Head of caudate nucleus (tissue), 42 donors: ENCODE measurements at regions not wholly inside any gene's neighbourhood (a gene's known extent, or its start where the extent isn't known, plus 50 kb on each side); places are given as distances from the start of the nearest gene placed in this dataset.
"Not testable (repeated sequence)": the region's sequence is repeated elsewhere in the genome, so short reads cannot be mapped to it uniquely, and the experiment has no call there.

Source experiments
- DNase-seq, 42 donors: peaks; one replicate each; pipeline versions ENCODE4 v3.0.0 to v3.0.0-alpha.2; 2020 to 2021; ENCODE audit warnings: mixed read lengths in 7 of 42
- intact Hi-C: fragments of 100-400 bp; cut with DNase I; formaldehyde crosslinking; loops from one replicate; pipeline ENCODE4 v1.15.0; 2022

DNA sequence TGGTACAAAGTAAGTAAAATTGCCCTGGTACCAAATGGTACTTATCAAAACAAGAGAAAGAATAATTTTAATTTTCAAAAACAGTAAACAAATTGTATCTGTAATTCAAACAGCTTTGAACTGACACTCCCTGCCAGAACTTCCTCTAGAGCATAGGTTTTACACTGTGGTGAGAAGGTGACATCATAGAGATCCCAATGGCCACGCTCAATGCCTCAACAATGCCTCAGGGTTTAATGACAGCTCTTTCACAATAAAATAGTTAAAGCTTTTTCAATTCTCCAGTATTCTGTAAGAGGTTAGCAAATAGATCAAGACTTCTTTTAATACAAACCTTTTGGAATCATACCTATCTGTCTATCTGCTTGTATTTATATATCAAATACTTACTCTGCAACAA lies 437.1 kb downstream of the PRR16 start:
- intact Hi-C loops = no loop called here
- no peak for DNase-seq

DNA sequence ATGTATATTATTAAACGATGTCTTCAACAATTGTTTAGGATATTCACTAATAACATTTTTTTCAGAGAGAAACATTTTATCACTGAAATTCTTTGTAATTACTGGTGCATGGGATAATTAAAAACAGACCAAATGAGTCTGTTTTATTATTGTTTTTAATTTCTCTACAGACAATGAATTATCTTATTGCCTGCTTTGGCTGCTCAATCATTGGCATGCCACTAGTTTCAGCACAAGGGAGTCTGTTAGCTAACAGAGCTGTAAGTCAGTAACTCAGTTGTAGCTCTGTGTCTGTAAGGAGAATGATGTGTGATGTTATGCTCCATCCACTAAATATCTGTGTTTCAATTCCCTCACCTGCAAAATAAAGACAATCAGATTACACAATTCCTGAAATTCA lies 443.9 kb downstream of the PRR16 start:
- DNase-seq = no peak
- intact Hi-C loops = no loop called here

DNA sequence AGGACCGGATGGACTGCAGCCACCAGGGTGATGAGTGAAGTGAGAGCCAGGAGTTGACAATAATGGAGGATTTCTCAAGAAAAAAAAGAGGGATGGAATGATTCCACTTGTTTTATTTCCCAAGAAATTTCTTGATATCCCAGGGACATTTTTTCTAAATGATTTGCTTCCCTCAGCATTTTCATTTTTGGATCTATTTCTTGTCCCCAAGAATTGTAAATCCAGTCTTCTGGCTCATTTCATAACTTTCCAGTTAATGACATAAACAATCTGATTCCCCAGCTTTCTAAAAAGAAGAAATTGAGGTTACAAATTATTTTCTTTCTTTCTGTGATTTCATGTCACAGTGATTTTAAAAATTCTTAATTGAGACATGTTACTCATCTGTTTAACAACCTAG lies 446.5 kb downstream of the PRR16 start:
- intact Hi-C loops = no loop called here

DNA sequence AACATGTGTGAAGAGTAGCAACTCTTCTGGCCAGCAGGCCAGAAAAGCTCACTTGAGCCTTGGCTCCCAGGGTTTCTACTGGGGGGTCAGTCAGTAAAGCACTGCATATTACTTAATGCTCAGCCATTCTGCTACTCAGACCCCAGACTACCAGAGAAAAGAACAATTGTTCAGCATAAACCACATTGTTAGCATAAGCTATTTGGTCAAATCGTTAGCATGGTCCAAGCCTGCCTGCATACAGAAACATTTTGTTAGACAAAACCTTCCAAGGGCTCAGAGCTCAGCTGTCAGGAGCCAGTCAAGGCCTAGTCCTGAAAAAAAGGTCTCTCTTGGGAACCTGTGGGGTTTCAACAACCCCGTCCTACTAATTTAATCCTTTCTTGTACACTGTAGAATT lies 449.3 kb downstream of the PRR16 start:
- no peak for DNase-seq
- intact Hi-C loops = no loop called here

More for the DNA sequence above, 446.5 kb downstream of the PRR16 start:
- DNase-seq = no peak

DNA sequence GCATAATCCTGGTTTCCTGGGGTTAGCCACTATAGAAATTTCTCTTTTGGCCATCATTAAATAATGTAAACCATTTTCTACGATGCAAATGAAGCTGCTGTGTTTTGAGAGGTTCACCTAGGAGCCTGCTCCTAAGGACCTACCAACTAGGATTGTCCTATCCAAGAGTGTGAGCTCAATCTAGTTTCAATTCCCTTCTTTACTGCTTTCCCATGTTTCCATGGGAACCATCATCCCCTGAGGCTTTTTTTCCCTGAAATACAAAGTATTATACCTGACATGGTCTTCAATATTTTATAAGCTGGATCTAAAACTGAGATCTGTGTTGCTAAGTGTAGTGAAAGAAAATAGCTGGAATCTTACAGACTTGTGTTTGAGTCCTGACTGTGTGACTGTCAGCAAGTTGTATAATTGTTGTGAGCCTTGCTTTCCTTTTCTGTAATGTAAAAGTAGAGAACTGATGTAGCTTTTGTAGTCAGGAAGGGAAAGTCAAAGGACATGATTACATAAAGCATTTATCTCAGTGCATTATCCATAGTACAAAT lies 453.2 kb downstream of the PRR16 start:
- intact Hi-C loops = no loop called here
- DNase-seq = no peak

DNA sequence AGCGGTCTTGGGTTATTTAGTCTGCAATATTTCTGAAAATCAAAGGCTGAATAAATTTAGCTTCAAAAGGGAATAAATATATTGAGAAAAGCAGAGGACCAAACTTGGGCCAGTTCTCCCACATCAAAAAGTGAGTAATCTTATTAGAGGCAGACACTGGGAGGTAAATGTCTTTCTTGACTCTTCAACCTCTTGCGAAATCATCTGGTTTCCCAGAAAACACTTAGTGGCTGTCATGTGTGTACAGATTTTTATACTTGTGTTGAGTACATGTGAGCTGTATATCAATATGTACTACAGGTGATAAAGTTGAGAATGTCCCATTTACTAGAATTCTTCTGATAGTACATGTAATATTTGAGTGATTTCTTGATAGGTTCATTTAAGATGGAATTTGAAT lies 454.9 kb downstream of the PRR16 start:
- intact Hi-C loops = no loop called here
- no peak for DNase-seq

DNA sequence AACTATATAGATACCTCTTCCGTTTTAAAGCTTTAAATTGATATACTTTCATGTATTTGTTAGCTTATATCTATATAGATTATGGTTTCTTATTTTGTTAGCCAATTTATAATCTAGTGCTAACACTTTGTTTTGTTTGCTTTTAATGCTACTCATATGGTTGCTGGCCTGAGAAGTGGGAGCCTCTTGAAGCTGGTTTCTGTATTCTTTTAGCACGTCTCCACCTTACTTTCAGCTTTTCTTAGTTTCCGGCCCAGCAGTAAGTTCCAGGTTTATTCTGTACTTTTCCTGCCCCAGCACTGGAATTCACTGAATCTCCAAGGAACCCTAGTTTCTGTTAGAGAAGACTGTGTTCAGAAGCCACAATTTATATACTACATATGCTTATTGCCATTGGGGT lies 458.9 kb downstream of the PRR16 start:
- no peak for DNase-seq
- intact Hi-C loops = no loop called here

DNA sequence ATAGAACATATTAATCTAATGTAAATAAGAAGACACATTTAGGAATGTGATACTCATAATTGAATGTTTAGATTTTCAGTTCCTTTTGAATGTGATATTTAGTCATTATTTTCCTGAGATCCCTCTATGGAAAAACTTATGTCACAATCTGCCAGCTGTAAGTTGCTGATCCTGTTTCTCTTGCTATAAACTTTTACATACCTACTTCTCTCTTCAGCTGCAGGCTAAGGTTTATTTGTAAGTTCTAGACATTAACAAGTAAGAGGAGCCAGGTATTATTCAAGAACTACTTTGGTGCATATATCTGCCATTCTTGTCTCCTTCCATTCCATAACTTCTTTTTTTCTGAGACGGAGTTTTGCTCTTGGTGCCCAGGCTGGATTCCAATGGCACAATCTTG lies 462.4 kb downstream of the PRR16 start:
- intact Hi-C loops = no loop called here
- no peak for DNase-seq

DNA sequence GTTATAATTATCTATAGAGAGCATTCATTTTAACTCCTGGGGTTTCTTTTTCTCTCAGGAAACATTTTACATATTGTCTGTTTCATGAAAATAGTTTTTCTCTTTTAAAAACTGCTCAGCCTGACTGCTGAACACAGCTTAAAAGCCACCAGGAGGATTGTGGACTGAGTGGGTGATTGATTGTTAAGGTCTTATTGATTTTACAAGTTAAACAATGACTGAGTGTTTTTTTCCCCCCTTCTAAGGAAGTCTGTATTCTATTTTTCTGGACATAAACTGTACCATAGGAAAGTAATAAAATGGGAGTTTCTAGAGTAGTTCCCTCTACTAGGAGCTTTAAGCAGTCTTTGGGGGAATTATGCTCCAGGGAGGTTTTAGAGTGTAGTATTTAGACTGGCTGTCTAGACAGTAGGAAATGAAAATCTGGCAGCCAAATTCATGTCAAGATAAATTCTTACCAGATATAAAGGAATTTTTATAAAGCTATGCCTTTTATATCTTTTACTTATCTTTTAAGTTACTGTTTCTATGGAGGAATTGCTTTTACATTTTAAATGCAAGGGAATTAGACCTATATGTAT lies 463.9 kb downstream of the PRR16 start:
- no peak for DNase-seq
- intact Hi-C loops = no loop called here

DNA sequence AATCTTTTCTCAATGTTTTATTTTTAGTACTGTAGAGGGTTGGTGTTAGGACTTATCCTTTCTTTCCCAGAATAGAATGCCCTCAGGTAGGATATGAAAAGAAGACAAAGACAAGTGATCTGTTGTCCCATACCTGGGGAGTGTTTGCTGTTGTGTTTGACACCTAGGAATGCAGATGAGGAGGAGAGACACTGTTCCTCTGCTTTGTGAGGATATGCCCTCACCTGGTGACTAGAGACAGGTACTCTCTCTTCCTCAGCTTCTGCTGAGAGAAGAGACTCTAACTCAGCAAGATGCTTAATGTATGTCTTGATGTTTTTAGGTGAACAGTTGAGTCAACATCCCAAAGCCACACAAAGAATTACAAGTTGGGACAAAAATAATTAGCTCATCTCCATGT lies 468.4 kb downstream of the PRR16 start:
- no peak for DNase-seq
- intact Hi-C loops = no loop called here

DNA sequence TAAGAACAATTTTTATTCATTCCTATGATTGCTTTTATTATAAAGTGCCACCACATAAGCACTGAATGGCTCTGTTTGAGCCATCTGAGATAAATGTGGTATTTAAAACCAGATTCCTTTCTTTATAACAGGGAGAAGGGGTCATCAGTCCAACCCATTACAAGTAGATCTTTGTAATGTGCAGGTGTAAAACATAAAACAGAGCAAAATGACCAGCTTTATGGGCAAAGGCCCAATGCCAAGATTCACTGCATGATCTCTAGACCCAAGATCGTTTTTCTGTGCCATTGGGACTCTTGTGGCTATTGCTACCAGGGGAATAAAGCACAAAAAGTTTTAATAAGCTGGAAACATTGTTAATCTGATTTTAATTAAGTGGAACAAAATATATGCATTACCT lies 469.9 kb downstream of the PRR16 start:
- intact Hi-C loops = no loop called here
- no peak for DNase-seq

DNA sequence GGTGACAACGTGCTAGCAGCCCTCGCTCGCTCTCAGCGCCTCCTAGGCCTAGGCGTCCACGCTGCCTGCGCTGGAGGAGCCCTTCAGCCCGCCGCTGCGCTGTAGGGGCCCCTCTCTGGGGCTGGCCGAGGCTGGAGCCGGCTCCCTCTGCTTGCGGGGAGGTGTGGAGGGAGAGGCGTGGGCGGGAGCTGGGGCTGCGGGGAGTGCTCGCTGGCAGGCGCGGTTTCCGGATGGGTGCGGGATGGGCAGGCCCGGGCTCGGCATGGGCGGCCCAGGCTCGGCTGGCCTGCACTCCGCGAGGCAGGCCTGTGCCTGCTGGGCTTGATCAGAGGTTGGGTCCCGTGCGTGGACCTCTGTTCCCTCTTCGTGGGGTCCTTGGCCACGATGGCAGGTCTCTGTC lies 472.6 kb downstream of the PRR16 start:
- intact Hi-C loops = no loop called here
- no peak for DNase-seq

DNA sequence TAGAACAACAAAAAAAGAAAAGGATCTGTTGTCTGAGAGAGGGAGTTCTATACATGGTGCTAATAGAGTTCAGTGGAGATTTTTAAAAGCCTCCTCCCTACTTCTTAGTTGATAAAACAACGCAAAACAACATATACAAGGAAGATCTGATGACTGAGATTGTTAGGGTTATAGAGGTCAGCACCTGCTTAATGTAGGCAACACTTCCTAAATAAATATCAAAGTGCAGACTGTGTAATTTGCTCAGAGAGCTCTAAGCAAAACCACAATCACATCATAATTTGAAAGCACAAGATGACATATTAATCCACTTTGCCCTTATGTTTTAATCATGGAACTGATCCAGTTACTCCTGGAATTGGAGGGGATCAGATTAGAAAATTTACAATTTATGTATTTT lies 474.5 kb downstream of the PRR16 start:
- DNase-seq = no peak
- intact Hi-C loops = no loop called here

DNA sequence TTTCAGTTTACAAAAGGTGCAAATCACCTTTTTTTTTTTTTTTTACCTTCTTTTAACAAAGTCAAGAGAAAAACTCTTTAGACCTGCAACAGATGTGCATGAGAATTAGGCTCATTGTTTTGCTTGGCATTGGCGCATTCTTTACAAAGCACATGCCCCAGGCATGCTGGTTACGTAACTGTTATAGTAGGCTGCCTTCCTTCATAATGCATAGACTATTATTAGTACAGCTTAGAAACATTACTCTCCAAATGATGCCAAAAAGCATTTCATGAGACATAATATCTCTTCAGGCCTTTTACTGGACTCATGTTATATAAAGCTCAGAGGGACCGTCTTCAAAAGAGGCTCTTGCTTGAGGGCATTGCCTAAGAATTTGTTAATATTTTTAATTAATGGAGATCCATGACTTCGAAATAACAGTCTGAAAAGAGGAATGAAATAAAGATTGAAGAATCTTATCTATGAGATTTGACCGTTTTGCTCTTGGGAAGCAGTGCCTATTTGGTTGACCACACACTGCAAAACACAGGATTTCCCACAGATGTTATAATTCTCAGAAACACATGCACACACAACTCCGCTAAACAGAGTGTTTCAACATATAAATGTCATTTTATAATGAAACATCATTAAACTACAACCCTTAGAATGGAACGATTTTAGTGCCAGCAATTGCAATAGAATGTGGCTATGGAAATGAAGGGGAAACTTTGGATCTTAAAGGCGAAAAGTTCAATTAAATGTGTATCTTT lies 478.7 kb downstream of the PRR16 start:
- intact Hi-C loops = no loop called here
- no peak for DNase-seq

DNA sequence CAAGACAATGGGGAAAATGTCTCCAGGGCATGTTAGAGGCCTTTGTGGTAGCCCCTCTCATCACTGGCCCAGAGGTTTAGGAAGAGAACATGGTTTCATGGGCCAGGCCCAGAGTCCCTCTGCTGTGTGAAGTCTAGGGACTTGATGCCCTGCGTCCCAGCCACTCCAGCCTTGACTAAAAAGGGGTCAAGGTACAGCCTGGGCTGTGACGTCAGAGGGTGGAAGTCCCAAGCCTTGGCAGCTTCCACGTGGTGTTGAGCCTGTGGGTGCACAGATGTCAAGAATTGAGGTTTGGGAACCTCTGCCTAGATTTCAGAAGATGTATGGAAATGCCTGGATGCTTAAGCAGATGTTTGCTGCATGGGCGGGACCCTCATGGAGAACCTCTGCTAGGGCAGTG lies 485.5 kb downstream of the PRR16 start:
- DNase-seq, intact Hi-C loops: not testable (repeated sequence)

DNA sequence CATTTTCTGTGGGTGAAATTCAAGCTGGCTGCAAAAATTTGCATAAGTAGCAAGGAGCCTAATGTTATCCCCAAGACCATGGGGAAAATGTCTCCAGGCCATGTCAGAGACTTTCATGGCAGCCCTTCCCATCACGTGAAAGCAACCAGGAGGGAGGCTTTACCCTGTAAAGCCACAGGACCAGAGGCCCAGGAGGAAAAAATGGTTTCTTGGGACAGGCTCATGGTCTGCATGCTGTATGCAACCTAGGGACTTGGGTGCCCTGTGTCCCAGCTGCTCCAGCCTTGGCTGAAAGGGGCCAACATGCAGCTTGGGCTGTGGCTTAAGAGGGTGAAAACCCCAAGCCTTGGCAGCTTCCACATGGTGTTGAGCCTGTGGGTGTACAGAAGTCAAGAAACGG lies 489.3 kb downstream of the PRR16 start:
- DNase-seq, intact Hi-C loops: not testable (repeated sequence)

DNA sequence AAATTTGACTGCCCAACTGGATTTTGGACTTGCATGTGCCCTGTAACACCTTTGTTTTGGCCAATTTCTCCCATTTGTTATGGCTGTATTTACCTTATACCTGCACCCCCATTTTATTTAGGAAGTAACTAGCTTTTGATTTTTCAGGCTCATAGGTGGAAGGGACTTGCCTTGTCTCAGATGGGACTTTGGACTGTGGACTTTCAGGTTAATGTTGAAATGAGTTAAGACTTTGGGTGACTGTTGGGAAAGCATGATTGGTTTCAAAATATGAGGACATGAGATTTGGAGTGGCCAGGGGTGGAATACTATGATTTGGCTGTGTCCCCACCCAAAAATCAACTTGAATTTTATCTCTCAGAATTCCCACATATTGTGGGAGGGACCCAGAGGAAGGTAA lies 490.2 kb downstream of the PRR16 start:
- no peak for DNase-seq
- intact Hi-C loops = no loop called here

DNA sequence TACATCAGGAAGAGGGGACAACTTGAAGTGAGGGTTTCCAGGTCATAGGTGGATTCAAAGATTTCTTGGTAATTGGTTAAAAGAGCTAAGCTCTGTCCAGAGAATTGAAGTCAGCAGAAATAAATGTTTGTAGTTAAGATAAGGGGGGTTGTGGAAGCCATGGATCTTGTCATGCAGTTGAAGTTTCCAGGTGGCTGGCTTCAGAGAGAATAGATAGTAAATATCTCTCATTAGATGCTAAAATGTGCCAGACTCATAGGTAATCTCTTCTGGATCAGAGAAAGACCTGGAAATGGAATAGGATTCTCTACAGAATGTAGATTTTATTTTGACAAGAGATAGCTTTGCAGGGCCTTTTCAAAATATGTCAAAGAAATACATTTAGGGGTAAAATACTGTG lies 491.7 kb downstream of the PRR16 start:
- intact Hi-C loops = no loop called here
- DNase-seq = no peak

DNA sequence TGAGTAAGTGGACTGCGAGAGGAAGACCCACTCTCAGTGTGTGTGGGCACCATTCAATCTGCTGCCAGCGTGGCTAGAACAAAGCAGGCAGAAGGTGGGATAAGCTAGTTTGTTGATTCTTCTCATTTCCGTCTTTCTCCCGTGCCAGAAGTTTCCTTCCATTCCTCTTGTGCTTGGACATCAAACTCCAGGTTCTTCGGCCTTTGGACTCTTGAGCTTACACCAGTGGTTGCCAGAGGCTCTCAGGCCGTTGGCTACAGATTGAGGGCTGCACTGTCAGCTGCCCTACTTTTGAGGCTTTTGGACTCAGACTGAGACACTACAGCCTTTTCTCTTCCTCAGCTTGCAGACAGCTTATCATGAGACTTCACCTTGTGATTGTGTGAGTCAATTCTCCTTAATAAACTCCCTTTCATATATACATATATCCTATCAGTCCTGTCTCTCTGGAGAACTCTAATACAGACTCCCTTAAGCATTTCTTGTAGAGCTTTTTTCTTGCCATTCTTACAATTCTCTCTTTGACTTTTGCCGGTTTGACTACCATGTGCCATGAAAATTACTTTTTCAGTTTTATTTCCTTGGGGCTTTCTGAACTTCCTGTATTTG lies 494.9 kb downstream of the PRR16 start:
- intact Hi-C loops = no loop called here
- no peak for DNase-seq

DNA sequence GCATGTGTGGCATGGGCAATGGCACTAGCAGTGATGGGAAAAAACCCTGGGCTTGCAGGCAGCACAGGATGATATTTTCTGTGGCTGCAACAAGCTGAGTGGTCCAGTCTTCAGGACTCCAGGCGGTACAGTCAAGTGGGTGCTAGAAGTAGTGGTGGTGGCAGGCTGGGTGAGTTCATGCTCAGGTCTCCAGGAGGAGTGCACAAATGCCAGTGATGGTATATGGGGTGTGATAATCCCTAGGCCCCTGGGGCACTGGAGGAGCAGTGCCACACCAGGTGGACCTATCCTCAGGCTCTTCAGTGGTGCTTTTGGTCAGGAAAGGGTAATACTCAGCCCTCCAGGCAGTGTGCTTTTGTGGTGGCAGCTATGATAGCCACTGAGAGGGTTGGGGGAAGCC lies 496.4 kb downstream of the PRR16 start:
- no peak for DNase-seq
- intact Hi-C loops = no loop called here

DNA sequence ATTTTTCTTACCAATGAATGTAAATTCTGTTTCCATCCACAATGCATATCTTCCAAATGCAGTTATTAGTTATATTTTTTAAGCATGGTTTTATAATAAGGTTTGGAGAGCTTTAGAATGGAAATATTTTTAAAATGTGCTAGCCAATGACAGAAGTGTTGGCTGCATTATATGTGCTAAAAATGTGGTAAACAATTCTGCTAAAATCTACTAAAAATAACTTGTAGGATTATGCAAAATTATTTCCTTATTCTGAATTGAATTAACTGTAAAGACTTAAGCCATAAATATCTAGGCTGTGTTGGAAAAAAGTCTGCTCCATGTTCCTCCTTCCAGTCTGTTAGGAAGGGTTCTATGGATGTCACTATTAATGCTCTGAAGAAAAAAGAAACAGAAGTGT lies 503.3 kb downstream of the PRR16 start:
- DNase-seq = no peak
- intact Hi-C loops = no loop called here
